Lung (tissue), 11 donors: ENCODE measurements at regions not wholly inside any gene's neighbourhood (a gene's known extent, or its start where the extent isn't known, plus 50 kb on each side); places are given as distances from the start of the nearest gene placed in this dataset.

ENCODE experiments used
- ATAC-seq: fragments of 200-7000 bp; cut with Tn5 transposase; one replicate; pipeline ENCODE4 v1.9.1; 2020; ENCODE audit warnings: moderate number of reproducible peaks; ENCODE audit not compliant: insufficient read depth, low FRiP score
- DNase-seq, 3 donors: peaks; one replicate each; pipeline ENCODE4 v3.0.0-alpha.2; 2013 to 2017
- H3K27ac ChIP-seq, 2 donors: one replicate each; pipeline ENCODE4 v1.5.1; 2013; ENCODE audit warnings: mild to moderate bottlenecking in 2 of 2, moderate library complexity in 2 of 2, control low read depth in 1 of 2, inconsistent platforms in 1 of 2, low read depth in 1 of 2, low read length in 1 of 2
- H3K27me3 ChIP-seq, 3 donors: one replicate each; pipeline ENCODE4 v1.5.1; 2013; ENCODE audit warnings: low read length in 2 of 3; ENCODE audit not compliant: control insufficient read depth in 3 of 3, insufficient read depth in 3 of 3
- H3K36me3 ChIP-seq, 4 donors: one replicate each; pipeline ENCODE4 v1.5.1; 2013; ENCODE audit warnings: low read length in 4 of 4, mild to moderate bottlenecking in 1 of 4, moderate library complexity in 1 of 4; ENCODE audit not compliant: control insufficient read depth in 4 of 4, insufficient read depth in 4 of 4
- H3K4me1 ChIP-seq, 5 donors: one replicate each; pipeline ENCODE4 v1.5.1; 2013; ENCODE audit warnings: low read length in 5 of 5, mild to moderate bottlenecking in 2 of 5, moderate library complexity in 1 of 5; ENCODE audit not compliant: control insufficient read depth in 5 of 5, insufficient read depth in 5 of 5
- H3K4me3 ChIP-seq: one replicate; pipeline ENCODE4 v1.5.1; 2013; ENCODE audit warnings: mild to moderate bottlenecking, control low read depth, moderate library complexity
- H3K9ac ChIP-seq, 2 donors: one replicate each; pipeline ENCODE4 v1.5.1; 2013; ENCODE audit warnings: low read length in 2 of 2, control low read depth in 1 of 2; ENCODE audit not compliant: insufficient read depth in 1 of 2
- H3K9me3 ChIP-seq, 4 donors: one replicate each; pipeline ENCODE4 v1.5.1; 2013; ENCODE audit warnings: low read length in 3 of 4, mild to moderate bottlenecking in 1 of 4, moderate library complexity in 1 of 4; ENCODE audit not compliant: control insufficient read depth in 4 of 4, insufficient read depth in 3 of 4
- WGBS, 2 donors: extraction: QIAGEN DNeasy Blood & Tissue Kit; methylation state at CpG; one replicate each; pipeline ENCODE4 v1.1.7; 2013; 5-methylcytosine and 5-hydroxymethylcytosine counted together
- TF ChIP-seq, protein P1 (sequence below): IDR thresholded peaks from 2 replicates; pipeline ENCODE4 v1.5.1; 2012; ENCODE audit warnings: mild to moderate bottlenecking; ENCODE audit errors: control extremely low read depth, extremely low read depth
- donor health status: control.
- donor health status: control.
- donor health status: Bipolar disorder and iron deficiency.
- donor health status: healthy.
- donor health status: DM: yes; HTN: yes; CAD: no.

DNA sequence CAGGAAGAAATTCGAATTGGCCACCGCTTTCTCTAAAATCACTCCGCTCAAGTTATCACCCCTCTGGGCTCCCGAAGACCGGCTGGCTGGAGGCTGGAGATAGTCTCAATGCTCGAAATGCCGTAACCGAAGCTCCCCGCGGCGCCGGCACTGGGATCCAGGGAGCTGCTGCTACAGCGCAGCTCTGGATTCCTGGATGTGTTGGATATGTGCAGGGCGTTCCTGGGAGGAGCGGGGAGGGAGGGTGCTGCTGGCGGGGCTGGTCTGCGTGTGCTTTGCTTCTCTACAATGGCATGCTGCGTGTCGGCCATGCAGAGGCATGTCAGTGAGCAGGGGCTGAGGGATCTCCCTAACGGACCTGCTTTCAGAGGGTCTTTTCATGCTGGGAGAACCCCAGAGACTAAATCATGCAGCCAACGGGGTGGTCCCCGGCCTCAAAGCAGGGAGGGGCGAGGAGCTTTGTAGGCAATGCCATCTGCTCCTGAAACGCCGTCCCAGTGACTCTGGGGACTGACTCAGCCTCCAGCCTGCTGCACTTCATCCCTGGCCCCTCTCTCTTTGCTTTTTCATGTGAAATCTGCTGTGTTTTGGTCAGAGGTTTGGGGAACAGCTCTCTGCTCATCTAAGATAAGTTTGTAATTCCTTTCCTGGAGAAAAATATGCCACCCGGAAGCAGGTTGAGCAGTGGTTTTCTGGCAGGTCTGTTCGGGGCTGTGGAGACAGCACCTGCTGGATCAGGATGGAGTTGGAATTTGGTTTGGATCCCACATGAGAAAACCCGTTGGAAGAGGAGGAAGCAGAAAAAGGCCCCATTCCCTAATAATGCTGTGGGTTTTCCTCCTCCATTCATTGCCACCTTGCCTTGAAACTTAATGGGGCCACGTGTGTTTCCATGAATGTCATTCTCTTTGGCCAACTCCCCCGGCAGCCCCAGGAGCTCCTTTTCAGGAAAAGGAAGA, 311.4 kb downstream of the SEC14L1 start:
- Histone ChIP-seq H3K9me3 (no peaks in the 10 kb centered on the region), H3K27me3 (no peaks in the 10 kb centered on the region), H3K36me3 (peaks cover 0 to 3% (median 0%) of the 10 kb centered on the region in 4 donors), H3K9ac (peak overlapping the region in 1 of 2 donors; percentile 67), H3K4me3 (no peak overlapping the region), H3K27ac (peak overlapping the region; percentile 37 to 62), H3K4me1 (peaks cover 4 to 83% (median 42%) of the 10 kb centered on the region in 5 donors)
- WGBS, 2 donors: 7 to 8% methylated on average over 30 of the region's 30 CpGs
- ATAC-seq (peak; percentile 15), DNase-seq (peak; percentile 81 to 86 (median 82))
- TF ChIP-seq, protein P1, sequence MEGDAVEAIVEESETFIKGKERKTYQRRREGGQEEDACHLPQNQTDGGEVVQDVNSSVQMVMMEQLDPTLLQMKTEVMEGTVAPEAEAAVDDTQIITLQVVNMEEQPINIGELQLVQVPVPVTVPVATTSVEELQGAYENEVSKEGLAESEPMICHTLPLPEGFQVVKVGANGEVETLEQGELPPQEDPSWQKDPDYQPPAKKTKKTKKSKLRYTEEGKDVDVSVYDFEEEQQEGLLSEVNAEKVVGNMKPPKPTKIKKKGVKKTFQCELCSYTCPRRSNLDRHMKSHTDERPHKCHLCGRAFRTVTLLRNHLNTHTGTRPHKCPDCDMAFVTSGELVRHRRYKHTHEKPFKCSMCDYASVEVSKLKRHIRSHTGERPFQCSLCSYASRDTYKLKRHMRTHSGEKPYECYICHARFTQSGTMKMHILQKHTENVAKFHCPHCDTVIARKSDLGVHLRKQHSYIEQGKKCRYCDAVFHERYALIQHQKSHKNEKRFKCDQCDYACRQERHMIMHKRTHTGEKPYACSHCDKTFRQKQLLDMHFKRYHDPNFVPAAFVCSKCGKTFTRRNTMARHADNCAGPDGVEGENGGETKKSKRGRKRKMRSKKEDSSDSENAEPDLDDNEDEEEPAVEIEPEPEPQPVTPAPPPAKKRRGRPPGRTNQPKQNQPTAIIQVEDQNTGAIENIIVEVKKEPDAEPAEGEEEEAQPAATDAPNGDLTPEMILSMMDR: no peak

DNA sequence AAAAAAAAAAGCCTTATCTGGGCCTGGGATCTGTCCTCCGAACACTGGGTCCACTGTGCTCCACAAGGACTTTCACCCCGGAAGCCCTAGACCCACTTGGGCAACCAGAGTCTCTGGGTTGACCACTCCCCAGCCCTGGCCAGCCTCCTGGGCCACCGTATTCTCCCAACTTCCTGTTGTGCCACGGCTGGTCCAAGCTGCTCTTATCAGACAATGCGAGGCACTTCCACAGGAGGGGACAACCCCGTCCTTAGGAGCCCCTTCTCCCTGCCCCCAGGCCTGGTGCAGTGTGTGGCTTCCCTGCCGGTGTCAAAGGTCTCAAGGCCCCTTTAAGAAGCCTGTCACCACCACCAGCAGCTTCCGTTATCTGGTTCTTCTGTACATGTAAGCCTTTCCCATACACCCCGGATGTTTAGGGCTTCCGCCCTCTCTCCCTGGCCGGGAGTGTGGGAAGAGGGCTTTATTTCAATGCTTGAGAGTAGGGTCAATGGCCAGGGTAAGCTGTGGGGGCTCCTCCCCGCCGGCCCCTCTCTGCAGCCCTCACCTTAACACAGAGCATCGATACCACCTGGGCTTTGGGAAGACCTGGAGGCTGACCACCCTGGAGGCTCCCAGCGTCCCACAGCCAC, 313.0 kb downstream of the SEC14L1 start:
- WGBS, 2 donors: 31 to 36% methylated on average over 15 of the region's 15 CpGs
- peaks cover 4 to 84% (median 42%) of the 10 kb centered on the region in 5 donors for H3K4me1 ChIP-seq
- TF ChIP-seq, protein P1: no peak
- H3K9me3 ChIP-seq: no peaks in the 10 kb centered on the region
- H3K9ac ChIP-seq: peak overlapping the region in 1 of 2 donors; percentile 1
- DNase-seq: no peak
- H3K27ac ChIP-seq: peak overlapping the region in 1 of 2 donors; percentile 20
- H3K27me3 ChIP-seq: no peaks in the 10 kb centered on the region
- no peak for ATAC-seq
- H3K36me3 ChIP-seq: peaks cover 0 to under 1% (median 0%) of the 10 kb centered on the region in 4 donors
- H3K4me3 ChIP-seq: no peak overlapping the region

DNA sequence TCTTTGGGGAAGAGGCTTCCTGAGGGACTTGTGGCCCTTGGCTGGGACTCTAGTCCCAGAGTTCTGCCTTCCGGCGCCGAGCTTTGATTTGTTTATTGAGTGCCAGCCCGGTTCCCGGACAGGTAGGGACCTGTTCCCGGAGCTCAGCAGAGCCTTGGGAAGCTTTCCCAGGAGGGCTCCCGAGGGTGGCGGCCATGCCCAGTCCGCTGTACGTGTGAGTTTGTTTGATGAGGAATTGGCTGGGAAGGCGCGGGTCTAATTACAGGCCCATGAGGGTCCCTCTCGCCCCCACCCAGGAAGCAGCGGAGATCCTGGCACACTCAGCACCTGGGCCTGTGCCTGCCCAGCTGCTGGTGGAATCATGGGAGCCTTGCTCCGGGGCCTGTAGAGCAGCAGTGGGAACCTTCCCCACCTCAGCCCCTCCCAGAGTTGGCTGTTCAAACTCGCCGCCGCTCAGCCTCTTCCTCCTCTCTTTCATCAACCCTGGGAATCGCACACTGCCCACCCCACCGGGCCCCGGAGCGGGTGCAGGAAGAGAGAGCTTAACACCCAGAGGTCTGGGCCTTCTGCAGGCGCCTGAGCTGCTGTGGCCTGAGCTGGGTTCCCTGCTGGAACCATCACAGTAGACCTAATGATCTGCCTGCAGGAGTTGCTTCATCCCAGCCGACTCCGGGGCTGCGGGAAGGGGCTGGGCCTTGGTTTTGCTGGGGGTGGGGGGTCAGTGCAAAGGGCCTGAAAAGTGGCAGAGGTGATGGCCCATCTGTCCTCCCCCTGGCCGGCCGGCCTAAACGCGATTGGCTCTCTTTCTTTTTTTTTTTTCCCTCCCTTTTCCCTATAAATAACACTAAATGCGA, 313.7 kb downstream of the SEC14L1 start:
- Histone ChIP-seq H3K27me3 (no peaks in the 10 kb centered on the region), H3K27ac (peak overlapping the region in 1 of 2 donors; percentile 20), H3K4me1 (peaks cover 4 to 82% (median 38%) of the 10 kb centered on the region in 5 donors), H3K36me3 (peaks cover 0 to 4% (median 0%) of the 10 kb centered on the region in 4 donors), H3K9ac (peak overlapping the region in 1 of 2 donors; percentile 1), H3K9me3 (no peaks in the 10 kb centered on the region), H3K4me3 (no peak overlapping the region)
- 47 to 51% methylated on average over 24 to 31 of the region's 31 CpGs for WGBS, 2 donors
- ATAC-seq (no peak), DNase-seq (peak in 2 of 3 donors; percentile 62 to 73)
- TF ChIP-seq, protein P1: no peak
